ENCODE measurements at regions not wholly inside any gene's neighbourhood (a gene's known extent, or its start where the extent isn't known, plus 50 kb on each side); places are given as distances from the start of the nearest gene placed in this dataset.

- no peak for DNase-seq (ENCODE audit: low read depth)
Observed at GRCh38 chr5:39506211-39506610, 81.4 kb upstream of the DAB2 start.

GRCh38 chr5:39505791-39506190 lies 81.0 kb upstream of the DAB2 start:
- no peak for DNase-seq (ENCODE audit: low read depth)

- DNase-seq (ENCODE audit: low read depth): no peak
Observed at GRCh38 chr5:39505363-39505762, 80.6 kb upstream of the DAB2 start.

GRCh38 chr5:39503155-39503554 lies 78.4 kb upstream of the DAB2 start:
- no peak for DNase-seq (ENCODE audit: low read depth)

- no peak for DNase-seq (ENCODE audit: low read depth)
Observed at GRCh38 chr5:39502704-39503103, 77.9 kb upstream of the DAB2 start.

GRCh38 chr5:39501397-39501796 lies 76.6 kb upstream of the DAB2 start:
- DNase-seq (ENCODE audit: low read depth): no peak

- DNase-seq (ENCODE audit: low read depth): no peak
Observed at GRCh38 chr5:39500551-39501175, 75.9 kb upstream of the DAB2 start.

GRCh38 chr5:39498278-39498952 lies 73.6 kb upstream of the DAB2 start:
- DNase-seq (ENCODE audit: low read depth): no peak

- no peak for DNase-seq (ENCODE audit: low read depth)
Observed at GRCh38 chr5:39497322-39497721, 72.5 kb upstream of the DAB2 start.

- no peak for DNase-seq (ENCODE audit: low read depth)
Observed at GRCh38 chr5:39495227-39495626, 70.4 kb upstream of the DAB2 start.

- no peak for DNase-seq (ENCODE audit: low read depth)
Observed at GRCh38 chr5:39494534-39494933, 69.8 kb upstream of the DAB2 start.

GRCh38 chr5:39494107-39494510 lies 69.3 kb upstream of the DAB2 start:
- DNase-seq (ENCODE audit: low read depth): no peak

GRCh38 chr5:39491210-39491609 lies 66.4 kb upstream of the DAB2 start:
- DNase-seq (ENCODE audit: low read depth): no peak

GRCh38 chr5:39489263-39489662 lies 64.5 kb upstream of the DAB2 start:
- no peak for DNase-seq (ENCODE audit: low read depth)

- no peak for DNase-seq (ENCODE audit: low read depth)
Observed at GRCh38 chr5:39486790-39487189, 62.0 kb upstream of the DAB2 start.

GRCh38 chr5:39486361-39486760 lies 61.6 kb upstream of the DAB2 start:
- no peak for DNase-seq (ENCODE audit: low read depth)

GRCh38 chr5:39485079-39485478 lies 60.3 kb upstream of the DAB2 start:
- no peak for DNase-seq (ENCODE audit: low read depth)

GRCh38 chr5:39484673-39485072 lies 59.9 kb upstream of the DAB2 start:
- DNase-seq (ENCODE audit: low read depth): no peak

- no peak for DNase-seq (ENCODE audit: low read depth)
Observed at GRCh38 chr5:39482098-39482497, 57.3 kb upstream of the DAB2 start.

GRCh38 chr5:39479537-39479936 lies 54.8 kb upstream of the DAB2 start:
- DNase-seq (ENCODE audit: low read depth): no peak

- no peak for DNase-seq (ENCODE audit: low read depth)
Observed at GRCh38 chr5:39478863-39479262, 54.1 kb upstream of the DAB2 start.

- no peak for DNase-seq (ENCODE audit: low read depth)
Observed at GRCh38 chr5:39476843-39477220, 52.1 kb upstream of the DAB2 start.

GRCh38 chr5:39475881-39476842 lies 51.4 kb upstream of the DAB2 start:
- DNase-seq (ENCODE audit: low read depth): no peak

Measured in CMK (cell line).